ENCODE measurements at regions not wholly inside any gene's neighbourhood (a gene's known extent, or its start where the extent isn't known, plus 50 kb on each side); places are given as distances from the start of the nearest gene placed in this dataset.

DNA sequence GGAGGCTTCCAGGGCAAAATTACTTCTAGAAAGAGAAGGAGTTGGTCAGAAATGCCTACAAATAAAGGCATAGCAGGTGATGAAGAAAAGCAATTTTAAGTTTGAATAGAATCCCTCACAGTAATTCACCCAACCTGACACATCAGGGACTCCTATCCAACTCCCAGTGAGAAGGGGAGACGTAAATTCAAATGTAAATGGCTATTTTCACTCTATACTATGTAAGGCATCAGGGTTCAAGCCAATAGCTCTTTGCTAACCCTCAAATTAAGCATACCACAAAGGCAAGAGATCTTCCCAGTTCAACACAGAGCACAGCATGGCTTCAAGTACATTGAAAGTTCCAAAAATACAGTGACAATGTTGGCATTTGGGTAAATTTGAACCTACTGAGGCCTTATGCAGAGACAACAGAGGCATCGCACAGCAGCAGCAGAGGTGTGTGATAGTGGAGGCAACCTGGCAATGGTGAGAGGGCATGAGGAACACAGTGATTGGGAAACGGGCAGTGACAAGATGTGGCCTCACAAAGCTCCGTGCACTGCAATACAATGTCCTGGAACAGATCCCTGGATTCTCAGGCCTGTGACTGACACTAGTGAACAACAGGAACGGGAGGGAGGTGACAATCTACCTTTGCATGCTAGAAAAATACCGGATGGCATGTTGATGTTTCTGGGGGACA lies 95.7 kb downstream of the VSTM2A start:
- ATAC-seq (no peak), DNase-seq (no peak)
- no peaks in the 10 kb centered on the region for H3K4me1 ChIP-seq
- H3K27me3 ChIP-seq: no peaks in the 10 kb centered on the region
- 48 to 49% methylated on average over 6 of the region's 6 CpGs for WGBS, 2 donors
- intact Hi-C loops (cut with DNase I): no loop called here
- H3K4me3 ChIP-seq: no peak overlapping the region
- H3K27ac ChIP-seq: no peak overlapping the region
- H3K36me3 ChIP-seq (replicated peaks in 1 of 2; ENCODE audit: insufficient read depth in 1 of 2, low read depth in 2 of 2): no peaks in the 10 kb centered on the region
- no peaks in the 10 kb centered on the region for H3K9me3 ChIP-seq
- TF ChIP-seq, protein P1, sequence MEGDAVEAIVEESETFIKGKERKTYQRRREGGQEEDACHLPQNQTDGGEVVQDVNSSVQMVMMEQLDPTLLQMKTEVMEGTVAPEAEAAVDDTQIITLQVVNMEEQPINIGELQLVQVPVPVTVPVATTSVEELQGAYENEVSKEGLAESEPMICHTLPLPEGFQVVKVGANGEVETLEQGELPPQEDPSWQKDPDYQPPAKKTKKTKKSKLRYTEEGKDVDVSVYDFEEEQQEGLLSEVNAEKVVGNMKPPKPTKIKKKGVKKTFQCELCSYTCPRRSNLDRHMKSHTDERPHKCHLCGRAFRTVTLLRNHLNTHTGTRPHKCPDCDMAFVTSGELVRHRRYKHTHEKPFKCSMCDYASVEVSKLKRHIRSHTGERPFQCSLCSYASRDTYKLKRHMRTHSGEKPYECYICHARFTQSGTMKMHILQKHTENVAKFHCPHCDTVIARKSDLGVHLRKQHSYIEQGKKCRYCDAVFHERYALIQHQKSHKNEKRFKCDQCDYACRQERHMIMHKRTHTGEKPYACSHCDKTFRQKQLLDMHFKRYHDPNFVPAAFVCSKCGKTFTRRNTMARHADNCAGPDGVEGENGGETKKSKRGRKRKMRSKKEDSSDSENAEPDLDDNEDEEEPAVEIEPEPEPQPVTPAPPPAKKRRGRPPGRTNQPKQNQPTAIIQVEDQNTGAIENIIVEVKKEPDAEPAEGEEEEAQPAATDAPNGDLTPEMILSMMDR (IDR thresholded peaks at IDR 0.05): no peak
- TF ChIP-seq POLR2A (IDR thresholded peaks at IDR 0.05): no peak

DNA sequence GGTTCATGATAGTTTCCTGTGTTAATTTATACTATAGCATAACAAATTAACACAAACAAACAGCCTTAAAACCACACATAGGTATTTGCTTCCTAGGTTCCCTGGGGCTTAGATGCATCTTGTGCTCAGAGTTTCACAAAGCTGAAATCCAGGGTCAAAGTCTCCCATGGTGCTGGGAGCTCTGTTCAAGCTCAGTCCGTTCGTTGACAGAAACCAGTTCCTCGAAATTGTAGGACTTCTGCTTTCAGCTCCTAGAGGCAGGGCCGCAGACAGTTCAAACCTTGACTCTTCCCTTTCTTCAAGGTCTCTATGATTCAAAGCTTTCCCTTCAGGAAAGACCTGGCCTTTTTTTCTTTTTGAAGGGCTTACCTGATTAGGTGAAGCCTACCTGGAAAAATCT lies 90.5 kb downstream of the VSTM2A start:
- intact Hi-C loops (cut with DNase I): no loop called here
- H3K27ac ChIP-seq: no peak overlapping the region
- DNase-seq: no peak
- H3K36me3 ChIP-seq (replicated peaks in 1 of 2; ENCODE audit: insufficient read depth in 1 of 2, low read depth in 2 of 2): no peaks in the 10 kb centered on the region
- no peak for TF ChIP-seq POLR2A (IDR thresholded peaks at IDR 0.05)
- TF ChIP-seq, protein P1 (IDR thresholded peaks at IDR 0.05): no peak
- H3K9me3 ChIP-seq: peaks cover 0 to 3% (median 0%) of the 10 kb centered on the region in 3 donors
- WGBS, 2 donors: 30 to 33% methylated on average over 4 of the region's 4 CpGs
- no peaks in the 10 kb centered on the region for H3K4me1 ChIP-seq
- no peak overlapping the region for H3K4me3 ChIP-seq
- ATAC-seq: no peak
- no peaks in the 10 kb centered on the region for H3K27me3 ChIP-seq

DNA sequence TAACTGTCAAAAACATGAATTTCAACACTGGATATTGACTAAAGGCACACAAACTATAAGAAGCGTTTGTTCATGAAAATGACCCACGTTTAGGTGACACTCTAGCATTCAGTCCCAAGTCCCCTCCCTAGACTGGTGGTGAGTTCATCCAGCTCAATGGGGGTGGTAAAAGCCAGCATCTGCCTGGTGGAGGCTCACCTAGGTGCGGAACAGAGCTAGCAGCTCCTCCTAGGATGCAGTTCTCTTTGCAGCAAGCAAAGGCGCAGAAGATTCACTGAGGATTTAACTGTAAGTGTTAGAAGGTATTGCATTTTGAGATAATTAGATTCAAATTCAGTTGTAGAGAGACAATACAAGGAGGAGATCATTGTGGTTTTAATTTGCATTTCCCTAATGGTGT lies 87.6 kb downstream of the VSTM2A start:
- ATAC-seq: no peak
- DNase-seq: no peak
- Histone ChIP-seq H3K4me1 (no peaks in the 10 kb centered on the region), H3K27ac (no peak overlapping the region), H3K36me3 (replicated peaks in 1 of 2; ENCODE audit: insufficient read depth in 1 of 2, low read depth in 2 of 2) (no peaks in the 10 kb centered on the region), H3K9me3 (peaks cover 0 to 3% (median 0%) of the 10 kb centered on the region in 3 donors), H3K27me3 (no peaks in the 10 kb centered on the region), H3K4me3 (no peak overlapping the region)
- WGBS, 2 donors: 45 to 49% methylated on average over 4 of the region's 4 CpGs
- intact Hi-C loops (cut with DNase I): no loop called here
- TF ChIP-seq, protein P1 (IDR thresholded peaks at IDR 0.05): no peak
- no peak for TF ChIP-seq POLR2A (IDR thresholded peaks at IDR 0.05)

DNA sequence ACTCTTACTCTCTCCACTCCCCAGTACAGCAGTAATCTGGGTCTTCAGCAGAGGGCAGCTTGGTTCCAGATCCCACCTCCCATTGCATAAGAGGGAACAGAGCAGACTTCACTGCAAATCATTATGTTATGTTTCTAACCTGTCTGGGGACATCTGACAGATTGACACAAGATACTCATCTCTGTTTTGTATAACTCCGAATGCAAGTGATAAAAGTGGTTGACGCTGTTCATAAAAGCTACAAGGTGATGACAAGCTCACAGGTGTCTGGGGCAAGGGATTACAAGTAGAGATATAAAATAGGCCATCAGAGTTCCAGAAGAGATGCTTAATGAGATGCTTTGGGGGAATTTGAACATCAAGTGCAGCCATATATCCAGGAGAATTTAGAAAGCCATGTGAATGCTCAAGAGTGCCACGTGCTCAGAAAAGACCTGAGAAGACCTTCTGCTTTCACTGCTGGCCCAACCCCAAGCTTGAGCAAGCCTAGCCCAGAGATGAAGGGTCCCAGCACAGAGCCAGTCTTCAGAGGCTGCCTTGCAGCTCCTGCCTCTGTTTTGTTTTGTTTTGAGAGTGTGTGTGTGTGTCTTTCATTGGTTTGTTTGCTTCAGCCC lies 80.6 kb downstream of the VSTM2A start:
- TF ChIP-seq POLR2A (IDR thresholded peaks at IDR 0.05): no peak
- TF ChIP-seq, protein P1 (IDR thresholded peaks at IDR 0.05): no peak
- H3K9me3 ChIP-seq: no peaks in the 10 kb centered on the region
- 55 to 65% methylated on average over 3 of the region's 3 CpGs for WGBS, 2 donors
- no peaks in the 10 kb centered on the region for H3K27me3 ChIP-seq
- no peaks in the 10 kb centered on the region for H3K4me1 ChIP-seq
- H3K4me3 ChIP-seq: no peak overlapping the region
- DNase-seq: no peak
- no peaks in the 10 kb centered on the region for H3K36me3 ChIP-seq (replicated peaks in 1 of 2; ENCODE audit: insufficient read depth in 1 of 2, low read depth in 2 of 2)
- ATAC-seq: no peak
- no peak overlapping the region for H3K27ac ChIP-seq
- intact Hi-C loops (cut with DNase I): no loop called here
